ENCODE measurements at regions not wholly inside any gene's neighbourhood (a gene's known extent, or its start where the extent isn't known, plus 50 kb on each side); places are given as distances from the start of the nearest gene placed in this dataset.
"Not testable (repeated sequence)": the region's sequence is repeated elsewhere in the genome, so short reads cannot be mapped to it uniquely, and the experiment has no call there.

GRCh38 chrX:44675362-44676024 lies 132.8 kb upstream of the FUNDC1 start:
- peak; percentile 90 for FAIRE-seq

GRCh38 chrX:44674906-44675305 lies 132.2 kb upstream of the FUNDC1 start:
- no peak for DNase-seq (ENCODE audit: low spot score)
- FAIRE-seq = no peak

More at GRCh38 chrX:44675362-44676024, 132.8 kb upstream of the FUNDC1 start:
- peak; percentile 46 for DNase-seq (ENCODE audit: low spot score)

GRCh38 chrX:44669626-44670025 lies 127.0 kb upstream of the FUNDC1 start:
- FAIRE-seq (no peak), DNase-seq (ENCODE audit: low spot score) (no peak)

DNA sequence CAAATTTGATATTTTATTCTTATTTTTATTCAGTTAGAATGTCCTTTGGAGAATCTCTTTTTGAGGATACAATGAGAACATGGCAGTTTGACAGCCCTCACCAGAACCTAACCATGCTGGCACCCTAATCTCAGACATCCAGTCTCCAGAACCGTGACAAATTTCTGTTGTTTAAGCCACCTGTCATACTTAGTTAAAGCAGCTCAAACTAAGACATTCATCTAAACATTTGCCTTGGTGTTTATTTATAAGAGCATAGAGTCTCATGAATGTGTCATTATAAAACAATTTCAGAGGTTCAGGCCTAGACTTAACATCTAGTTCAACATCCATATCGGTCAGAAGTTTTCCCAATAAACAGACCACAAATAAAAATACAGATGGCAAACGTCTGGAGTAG lies 125.1 kb upstream of the FUNDC1 start:
- DNase-seq (ENCODE audit: low spot score) (no peak), FAIRE-seq (no peak)

DNA sequence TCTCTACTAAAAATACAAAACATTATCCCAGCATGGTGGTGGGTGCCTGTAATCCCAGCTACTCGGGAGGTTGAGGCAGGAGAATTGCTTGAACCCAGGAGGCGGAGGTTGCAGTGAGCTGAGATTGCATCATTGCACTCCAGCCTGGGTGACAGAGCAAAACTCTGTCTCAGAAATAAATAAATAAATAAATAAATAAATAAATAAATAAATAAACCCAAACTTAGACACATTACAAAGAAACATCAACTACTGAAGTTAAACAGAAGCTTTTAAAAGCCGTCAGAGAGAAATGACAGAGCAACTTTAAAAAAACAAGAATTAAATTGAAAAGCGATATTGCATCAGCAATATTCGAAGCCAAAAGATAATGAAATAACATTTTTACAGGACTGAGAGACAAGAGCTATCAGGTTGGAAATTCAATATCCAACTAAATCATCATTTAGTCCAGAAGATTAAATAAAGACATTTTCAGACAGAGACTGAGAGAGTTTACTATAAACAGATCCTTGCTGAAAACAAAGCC lies 115.1 kb upstream of the FUNDC1 start:
- DNase-seq (ENCODE audit: low spot score); FAIRE-seq: not testable (repeated sequence)

GRCh38 chrX:44651358-44651757 lies 108.7 kb upstream of the FUNDC1 start:
- FAIRE-seq (no peak), DNase-seq (ENCODE audit: low spot score) (no peak)

GRCh38 chrX:44643723-44644122 lies 101.1 kb upstream of the FUNDC1 start:
- DNase-seq (ENCODE audit: low spot score) = no peak

GRCh38 chrX:44637282-44637681 lies 94.6 kb upstream of the FUNDC1 start:
- FAIRE-seq = no peak
- no peak for DNase-seq (ENCODE audit: low spot score)

More at GRCh38 chrX:44643723-44644122, 101.1 kb upstream of the FUNDC1 start:
- FAIRE-seq = no peak

- FAIRE-seq = no peak
- no peak for DNase-seq (ENCODE audit: low spot score)
Measured at GRCh38 chrX:44621078-44621477, 78.4 kb upstream of the FUNDC1 start.

- DNase-seq (ENCODE audit: low spot score) = no peak
- FAIRE-seq = no peak
Measured at GRCh38 chrX:44619039-44619438, 76.4 kb upstream of the FUNDC1 start.

DNA sequence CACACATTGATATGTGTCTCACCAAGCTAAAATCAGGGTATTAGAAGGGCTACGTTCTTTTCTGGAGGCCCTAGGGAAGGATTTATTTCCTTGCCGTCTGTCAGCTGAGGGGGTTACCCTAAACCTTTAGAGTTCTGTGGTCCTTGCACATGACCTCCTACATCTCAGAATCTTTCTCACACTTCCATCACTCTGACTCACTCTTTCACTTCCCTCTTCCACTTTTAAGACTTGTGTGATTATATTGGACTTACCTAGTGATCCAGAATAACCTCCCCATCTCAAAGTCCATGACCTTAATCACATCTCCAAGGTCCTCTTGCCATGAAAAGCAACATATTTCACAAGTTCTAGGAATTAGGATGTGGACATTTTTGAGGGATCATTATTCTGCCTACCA lies 53.6 kb upstream of the FUNDC1 start:
- FAIRE-seq (no peak), DNase-seq (ENCODE audit: low spot score) (no peak)
